ENCODE measurements at regions not wholly inside any gene's neighbourhood (a gene's known extent, or its start where the extent isn't known, plus 50 kb on each side); places are given as distances from the start of the nearest gene placed in this dataset.

DNA sequence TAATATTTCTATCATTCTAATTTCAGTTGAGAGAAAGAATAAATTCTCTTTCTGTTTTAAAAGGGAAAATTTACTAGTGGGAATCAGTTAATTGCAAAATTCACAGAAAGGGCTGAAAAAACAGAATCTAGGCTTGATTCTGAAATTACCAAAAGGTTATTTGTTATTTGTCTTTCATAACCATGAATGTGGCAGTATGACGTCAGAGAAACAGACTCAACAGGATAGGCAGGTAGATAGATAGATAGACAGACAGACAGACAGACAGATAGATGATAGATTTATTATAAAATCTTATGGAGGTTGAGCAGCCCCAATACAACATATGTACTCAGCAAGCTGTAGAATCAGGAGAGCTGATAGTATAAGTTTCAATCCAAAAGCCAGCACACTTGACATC lies 311.0 kb downstream of the ADAM29 start:
- TF ChIP-seq EZH2 (IDR thresholded peaks at IDR 0.05), result no peak
- no peak for TF ChIP-seq POLR2AphosphoS5 (IDR thresholded peaks at IDR 0.05; ENCODE audit: borderline replicate concordance, low read depth, low read length)
- TF ChIP-seq FOXP2 (optimal IDR thresholded peaks at IDR 0.05; ENCODE audit: control extremely low read depth, extremely low read length, insufficient read depth), result no peak

Data from SK-N-MC (cell line).